ENCODE measurements at regions not wholly inside any gene's neighbourhood (a gene's known extent, or its start where the extent isn't known, plus 50 kb on each side); places are given as distances from the start of the nearest gene placed in this dataset.
"Not testable (repeated sequence)": the region's sequence is repeated elsewhere in the genome, so short reads cannot be mapped to it uniquely, and the experiment has no call there.

- not testable (repeated sequence) for TF ChIP-seq CTCF (conservative IDR thresholded peaks at IDR 0.05 in 1 of 2, IDR thresholded peaks at IDR 0.05 in 1 of 2; ENCODE audit: low read depth in 1 of 2, low read length in 2 of 2); EZH2 (IDR thresholded peaks at IDR 0.05; ENCODE audit: low read length, missing control alignments)
Measured at GRCh38 chr3:124366655-124367054, 363.6 kb upstream of the UMPS start.

Data from fibroblast of lung (primary cell).